ENCODE measurements at regions not wholly inside any gene's neighbourhood (a gene's known extent, or its start where the extent isn't known, plus 50 kb on each side); places are given as distances from the start of the nearest gene placed in this dataset. TPM values are rescaled to one million over a fixed set of nuclear protein-coding genes. Genes with fewer than 3 reads are reported as not detected.

Small RNA genes lying in the stretch of these regions (small RNA-seq; reads per million reads assigned to genes)
- not detected for gene CNN2P11 (ENCODE audit: insufficient read depth)
